HG02870 (cell line): ENCODE measurements at regions not wholly inside any gene's neighbourhood (a gene's known extent, or its start where the extent isn't known, plus 50 kb on each side); places are given as distances from the start of the nearest gene placed in this dataset.

Experiments used
- ATAC-seq: cut with Tn5 transposase; IDR thresholded peaks from one replicate; pipeline ENCODE4 v1.9.1; 2021; ENCODE audit warnings: mild to moderate bottlenecking, moderate library complexity; ENCODE audit not compliant: unreplicated experiment

- ATAC-seq = no peak
Measured at GRCh38 chrX:20637351-20637750, 370.6 kb upstream of the RPS6KA3 start.

- no peak for ATAC-seq
Measured at GRCh38 chrX:20633451-20633850, 366.7 kb upstream of the RPS6KA3 start.

- no peak for ATAC-seq
Measured at GRCh38 chrX:20623448-20623847, 356.7 kb upstream of the RPS6KA3 start.

- ATAC-seq = no peak
Measured at GRCh38 chrX:20620306-20620705, 353.6 kb upstream of the RPS6KA3 start.

GRCh38 chrX:20609916-20610415, 343.3 kb upstream of the RPS6KA3 start:
- ATAC-seq = no peak

- ATAC-seq = no peak
Measured at GRCh38 chrX:20606831-20607230, 340.1 kb upstream of the RPS6KA3 start.

- ATAC-seq = no peak
Measured at GRCh38 chrX:20596856-20597255, 330.1 kb upstream of the RPS6KA3 start.

GRCh38 chrX:20595928-20596575, 329.3 kb upstream of the RPS6KA3 start:
- no peak for ATAC-seq

GRCh38 chrX:20594985-20595384, 328.3 kb upstream of the RPS6KA3 start:
- no peak for ATAC-seq

- no peak for ATAC-seq
Measured at GRCh38 chrX:20593836-20594235, 327.1 kb upstream of the RPS6KA3 start.

GRCh38 chrX:20593402-20593801, 326.7 kb upstream of the RPS6KA3 start:
- no peak for ATAC-seq

GRCh38 chrX:20591246-20591645, 324.5 kb upstream of the RPS6KA3 start:
- no peak for ATAC-seq

GRCh38 chrX:20585782-20586181, 319.1 kb upstream of the RPS6KA3 start:
- no peak for ATAC-seq

GRCh38 chrX:20571611-20572010, 304.9 kb upstream of the RPS6KA3 start:
- no peak for ATAC-seq

- ATAC-seq = peak; percentile 67
Measured at GRCh38 chrX:20567108-20567507, 300.4 kb upstream of the RPS6KA3 start.

- peak; percentile 55 for ATAC-seq
Measured at GRCh38 chrX:20547611-20548051, 280.9 kb upstream of the RPS6KA3 start.

GRCh38 chrX:20545538-20545937, 278.8 kb upstream of the RPS6KA3 start:
- ATAC-seq = no peak

GRCh38 chrX:20542072-20542471, 275.4 kb upstream of the RPS6KA3 start:
- ATAC-seq = no peak

- no peak for ATAC-seq
Measured at GRCh38 chrX:20538974-20539373, 272.3 kb upstream of the RPS6KA3 start.

GRCh38 chrX:20531667-20532066, 265.0 kb upstream of the RPS6KA3 start:
- ATAC-seq = no peak

- ATAC-seq = peak; percentile 65
Measured at GRCh38 chrX:20530406-20530921, 263.8 kb upstream of the RPS6KA3 start.

GRCh38 chrX:20529711-20530110, 263.0 kb upstream of the RPS6KA3 start:
- no peak for ATAC-seq

- ATAC-seq = no peak
Measured at GRCh38 chrX:20529301-20529700, 262.6 kb upstream of the RPS6KA3 start.
